HEK293T (cell line): ENCODE measurements at regions not wholly inside any gene's neighbourhood (a gene's known extent, or its start where the extent isn't known, plus 50 kb on each side); places are given as distances from the start of the nearest gene placed in this dataset.

Experiments
- CTCF ChIA-PET: fragments of 350-600 bp; formaldehyde crosslinking; extraction: SDS; loops from one replicate; lab custom pipeline; 2021; ENCODE audit warnings: antibody characterized with exemption, inconsistent platforms; lab: Yijun Ruan, JAX
- POLR2A ChIA-PET: fragments of 350-600 bp; formaldehyde crosslinking; extraction: SDS; loops from one replicate; lab custom pipeline; 2020; ENCODE audit warnings: antibody characterized with exemption, inconsistent platforms; lab: Yijun Ruan, JAX
- DNase-seq: peaks from one replicate; pipeline ENCODE4 v3.0.0; 2012; ENCODE audit warnings: mixed read lengths; ENCODE audit errors: extremely low spot score
- ARNT ChIP-seq: fragments of 450-650 bp; IDR thresholded peaks from 2 replicates; pipeline ENCODE4 v1.6.1; 2017; ENCODE audit warnings: mild to moderate bottlenecking
- BHLHE40 ChIP-seq: fragments of 450-650 bp; IDR thresholded peaks from 2 replicates; pipeline ENCODE4 v1.6.1; 2016; ENCODE audit warnings: mild to moderate bottlenecking, moderate library complexity, borderline replicate concordance
- CTBP1 ChIP-seq: fragments of 450-650 bp; IDR thresholded peaks from 2 replicates; pipeline ENCODE4 v1.6.1; 2016; ENCODE audit warnings: borderline replicate concordance
- ELF4 ChIP-seq: fragments of 450-650 bp; IDR thresholded peaks from 2 replicates; pipeline ENCODE4 v1.6.1; 2017; ENCODE audit warnings: antibody characterized with exemption
- FOXA1 ChIP-seq: fragments of 450-650 bp; IDR thresholded peaks from 2 replicates; pipeline ENCODE4 v1.6.1; 2016; ENCODE audit warnings: mild to moderate bottlenecking
- FOXK2 ChIP-seq: fragments of 450-650 bp; IDR thresholded peaks from 2 replicates; pipeline ENCODE4 v1.6.1; 2016; ENCODE audit warnings: mild to moderate bottlenecking
- FOXM1 ChIP-seq: fragments of 450-650 bp; IDR thresholded peaks from 2 replicates; pipeline ENCODE4 v1.6.1; 2017; ENCODE audit warnings: mild to moderate bottlenecking, borderline replicate concordance
- HDGF ChIP-seq: fragments of 450-650 bp; IDR thresholded peaks from 2 replicates; pipeline ENCODE4 v1.6.1; 2017; ENCODE audit warnings: antibody characterized with exemption, borderline replicate concordance
- L3MBTL2 ChIP-seq: fragments of 450-650 bp; conservative IDR thresholded peaks from 2 replicates; pipeline ENCODE4 v1.6.1; 2016; ENCODE audit warnings: mild to moderate bottlenecking
- LEF1 ChIP-seq: fragments of 450-650 bp; IDR thresholded peaks from 2 replicates; pipeline ENCODE4 v1.6.1; 2017; ENCODE audit warnings: mild to moderate bottlenecking, borderline replicate concordance
- NFRKB ChIP-seq: fragments of 450-650 bp; IDR thresholded peaks from 2 replicates; pipeline ENCODE4 v1.6.1; 2016; ENCODE audit warnings: mild to moderate bottlenecking, moderate library complexity
- PKNOX1 ChIP-seq: fragments of 450-650 bp; IDR thresholded peaks from 2 replicates; pipeline ENCODE4 v1.6.1; 2016
- SP1 ChIP-seq: fragments of 450-650 bp; IDR thresholded peaks from 2 replicates; pipeline ENCODE4 v1.6.1; 2017
- SUZ12 ChIP-seq: fragments of 450-650 bp; IDR thresholded peaks from 2 replicates; pipeline ENCODE4 v1.6.1; 2016; ENCODE audit warnings: mild to moderate bottlenecking
- TARDBP ChIP-seq: fragments of 450-650 bp; IDR thresholded peaks from 2 replicates; pipeline ENCODE4 v1.6.1; 2016
- ZNF384 ChIP-seq: fragments of 450-650 bp; IDR thresholded peaks from 2 replicates; pipeline ENCODE4 v1.6.1; 2016

DNA sequence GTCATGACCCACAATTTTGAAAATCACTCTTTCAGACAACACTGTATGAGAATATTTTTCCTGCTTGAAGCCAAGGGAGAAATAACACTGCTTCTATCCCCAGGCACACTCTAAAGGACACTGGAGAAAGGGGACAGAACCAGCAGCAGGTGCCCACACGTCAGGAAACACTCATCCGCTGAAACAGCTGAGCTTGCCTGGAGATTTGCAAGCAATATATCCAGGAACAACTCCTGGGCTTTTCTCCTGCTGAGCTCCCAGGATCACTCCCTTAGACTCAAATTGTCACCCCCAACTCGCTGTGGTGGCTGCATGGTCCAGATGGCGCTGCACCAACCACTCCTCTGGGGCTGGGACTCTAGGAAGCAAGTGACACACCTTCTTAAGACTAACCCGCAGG, 186.7 kb downstream of the ARL4C start:
- ChIA-PET CTCF (no interaction called here), POLR2A (no interaction called here)
- DNase-seq, result no peak
- TF ChIP-seq LEF1 (no peak), SUZ12 (no peak), FOXK2 (no peak)

GRCh38 chr2:234309431-234309830, 187.4 kb downstream of the ARL4C start:
- ChIA-PET POLR2A (no interaction called here), CTCF (no interaction called here)

DNA sequence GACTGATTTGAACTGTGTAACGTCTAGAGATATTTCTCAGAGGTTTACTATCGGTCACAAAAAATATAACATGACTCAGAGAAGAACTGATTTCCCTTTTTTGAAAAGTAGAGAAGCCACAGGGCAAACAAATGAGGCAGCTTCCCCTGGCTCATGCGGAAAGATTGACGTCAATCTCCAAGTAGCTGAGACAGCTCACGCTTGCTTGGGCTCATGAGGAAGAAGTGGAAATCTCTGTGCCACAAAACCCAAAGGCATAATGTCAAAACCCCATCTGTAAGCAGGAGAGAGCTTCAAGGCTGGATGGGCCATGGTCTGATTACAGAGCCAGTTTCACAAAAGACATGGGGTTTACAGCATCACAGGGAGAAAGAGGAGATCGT, 188.1 kb downstream of the ARL4C start:
- CTCF ChIA-PET, result no interaction called here
- TF ChIP-seq ZNF384, result no peak
- TF ChIP-seq ELF4, result no peak
- TF ChIP-seq PKNOX1, result no peak
- TF ChIP-seq ARNT, result no peak
- no peak for TF ChIP-seq LEF1
- TF ChIP-seq HDGF, result no peak
- POLR2A ChIA-PET, result no interaction called here
- DNase-seq, result no peak

More at GRCh38 chr2:234309431-234309830, 187.4 kb downstream of the ARL4C start:
- TF ChIP-seq TARDBP, result no peak
- TF ChIP-seq BHLHE40, result no peak
- DNase-seq, result no peak

GRCh38 chr2:234308073-234308812, 188.6 kb downstream of the ARL4C start:
- DNase-seq, result no peak
- TF ChIP-seq FOXA1 (no peak), ARNT (no peak), HDGF (no peak), PKNOX1 (no peak)
- CTCF ChIA-PET, result interaction anchor here (0.7 kb wide), 1 partner anchor 18 kb away, joined by 3 read pairs; no protein-coding TSS in a partner anchor
- POLR2A ChIA-PET, result no interaction called here

DNA sequence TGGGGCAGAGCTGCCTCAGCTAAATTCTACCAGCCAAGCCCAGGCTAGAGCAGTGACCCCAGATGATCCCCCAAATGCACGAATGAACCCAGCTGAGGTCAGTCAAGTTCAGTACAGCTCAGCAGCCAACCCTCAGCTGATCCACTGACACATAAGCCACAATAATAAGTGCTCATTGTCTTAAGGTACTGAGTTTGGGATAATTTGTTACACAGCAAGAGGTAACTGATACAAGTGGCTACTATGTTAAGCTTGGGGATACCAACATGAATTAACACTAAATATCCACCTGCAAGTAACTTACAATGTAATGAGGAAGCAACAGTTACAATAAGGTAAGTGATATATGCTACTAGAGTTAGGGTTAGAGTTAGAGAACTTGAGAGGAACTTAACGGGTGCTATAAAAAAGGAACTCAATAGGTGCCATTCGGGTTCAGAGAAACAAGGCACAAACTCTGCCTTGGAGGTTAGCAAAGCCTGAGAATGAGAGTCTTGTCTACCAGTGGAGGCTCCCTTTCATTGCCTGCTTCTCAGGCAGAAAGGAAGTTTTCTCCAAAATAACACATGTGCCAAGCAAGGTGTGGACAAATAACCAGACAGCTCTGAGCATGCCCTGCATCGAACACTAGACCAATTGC, 189.4 kb downstream of the ARL4C start:
- TF ChIP-seq LEF1, result no peak
- TF ChIP-seq L3MBTL2, result no peak
- no peak for TF ChIP-seq PKNOX1
- no peak for TF ChIP-seq ZNF384
- TF ChIP-seq TARDBP, result no peak
- TF ChIP-seq CTBP1, result no peak
- no peak for TF ChIP-seq SUZ12
- TF ChIP-seq HDGF, result no peak
- no peak for TF ChIP-seq ARNT
- TF ChIP-seq SP1, result no peak
- no peak for TF ChIP-seq ELF4
- no peak for TF ChIP-seq FOXM1
- TF ChIP-seq FOXA1, result no peak
- DNase-seq, result no peak
- POLR2A ChIA-PET, result no interaction called here
- CTCF ChIA-PET, result interaction anchor here (0.7 kb wide), 1 partner anchor 18 kb away, joined by 3 read pairs; no protein-coding TSS in a partner anchor

GRCh38 chr2:234306426-234307173, 190.3 kb downstream of the ARL4C start:
- DNase-seq, result no peak
- ChIA-PET CTCF (no interaction called here), POLR2A (no interaction called here)
- TF ChIP-seq SUZ12, result no peak
- no peak for TF ChIP-seq ZNF384

DNA sequence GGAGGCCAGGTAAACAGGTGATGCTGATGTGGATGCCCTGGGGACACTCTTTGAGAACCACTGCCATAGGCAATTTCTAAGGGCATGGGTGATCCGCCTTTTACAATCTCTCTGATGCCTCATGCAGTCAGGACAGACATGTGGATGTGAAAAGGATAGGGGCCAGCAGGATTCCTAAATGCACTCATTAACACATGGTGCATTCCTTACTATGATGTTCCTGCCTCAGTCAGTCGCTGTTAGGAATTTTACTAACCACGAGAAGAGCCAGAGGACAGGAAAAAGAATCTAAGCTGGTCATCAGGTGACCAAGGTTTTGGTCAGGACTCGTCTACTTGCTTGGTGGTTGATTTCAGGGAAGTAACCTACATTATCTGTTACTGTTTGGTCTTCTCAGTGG, 191.0 kb downstream of the ARL4C start:
- ChIA-PET POLR2A (no interaction called here), CTCF (interaction anchor here (1.4 kb wide), 1 partner anchor 16 kb away, joined by 7 read pairs; no protein-coding TSS in a partner anchor)
- no peak for TF ChIP-seq SUZ12
- no peak for TF ChIP-seq FOXK2
- no peak for TF ChIP-seq LEF1
- TF ChIP-seq L3MBTL2, result no peak
- no peak for TF ChIP-seq SP1
- TF ChIP-seq FOXM1, result no peak
- TF ChIP-seq PKNOX1, result no peak
- TF ChIP-seq ELF4, result no peak
- TF ChIP-seq BHLHE40, result no peak
- TF ChIP-seq ZNF384, result no peak
- TF ChIP-seq NFRKB, result no peak
- no peak for DNase-seq
